Vagina (tissue), 2 donors: ENCODE measurements at regions not wholly inside any gene's neighbourhood (a gene's known extent, or its start where the extent isn't known, plus 50 kb on each side); places are given as distances from the start of the nearest gene placed in this dataset.

Source experiments
- DNase-seq, 2 donors: peaks; one replicate each; pipeline ENCODE4 v3.0.0-alpha.2; 2017; ENCODE audit errors: extremely low spot score in 2 of 2
- H3K27ac ChIP-seq: fragments of 200-600 bp; sonication (generic); one replicate; pipeline ENCODE4 v1.5.1; 2019
- H3K27me3 ChIP-seq: fragments of 200-600 bp; sonication (generic); one replicate; pipeline ENCODE4 v1.5.1; 2019
- H3K36me3 ChIP-seq, 2 donors: fragments of 200-600 bp; sonication (generic); one replicate each; pipeline ENCODE4 v1.5.1; 2017 to 2019
- H3K4me1 ChIP-seq: fragments of 200-600 bp; sonication (generic); one replicate; pipeline ENCODE4 v1.5.1; 2019
- H3K4me3 ChIP-seq, 2 donors: fragments of 200-600 bp; sonication (generic); 1 replicate in 1 of 2; 2 replicates in 1 of 2; pipeline ENCODE4 v1.5.1; 2016 to 2019
- H3K9me3 ChIP-seq: fragments of 200-600 bp; sonication (generic); one replicate; pipeline ENCODE4 v1.5.1; 2019
- POLR2A ChIP-seq, 2 donors: fragments of 450-650 bp; IDR thresholded peaks; one replicate each; pipeline ENCODE4 v1.6.1; 2017; ENCODE audit warnings: antibody characterized with exemption in 2 of 2, mild to moderate bottlenecking in 2 of 2, moderate library complexity in 2 of 2
- POLR2AphosphoS5 ChIP-seq, 2 donors: sonication (generic); formaldehyde crosslinking; IDR thresholded peaks; one replicate each; pipeline ENCODE4 v1.9.0; 2017; ENCODE audit warnings: antibody characterized with exemption in 2 of 2, mild to moderate bottlenecking in 2 of 2, low read depth in 1 of 2; ENCODE audit not compliant: insufficient read depth in 1 of 2
- intact Hi-C: fragments of 100-400 bp; cut with DNase I; formaldehyde crosslinking; loops from one replicate; pipeline ENCODE4 v1.15.1; 2023
- TF ChIP-seq, protein P1 (sequence below), 3 experiments: fragments of 450-650 bp in 2 of 3; fragments of 200-600 bp in 1 of 3; sonication (generic) in 1 of 3; IDR thresholded peaks; one replicate each; pipeline ENCODE4 v1.5.1; 2017 to 2019; ENCODE audit warnings: antibody characterized with exemption in 3 of 3, mild to moderate bottlenecking in 2 of 3, moderate library complexity in 2 of 3

DNA sequence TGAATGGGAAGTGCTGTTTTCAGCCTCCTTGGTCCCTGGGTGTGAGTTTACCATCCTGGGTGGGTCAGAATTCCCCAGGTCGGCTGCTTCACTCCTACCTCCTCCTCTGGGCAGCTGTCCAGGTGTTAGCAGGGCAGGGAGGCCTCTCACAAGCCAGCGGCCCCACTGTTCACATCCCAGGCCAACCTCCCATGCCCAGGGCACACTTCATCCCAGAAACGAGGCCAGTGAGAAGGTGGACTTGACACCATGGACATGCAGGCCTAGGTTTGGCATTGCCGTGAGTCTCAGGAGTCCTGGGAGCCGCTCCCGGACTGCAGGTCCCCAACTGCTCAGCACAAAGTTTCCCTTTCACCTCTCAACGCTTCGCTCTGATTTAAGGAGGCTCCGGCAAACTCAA lies 229.6 kb upstream of the IRX2 start:
- TF ChIP-seq POLR2A (IDR thresholded peaks at IDR 0.05) (no peak), POLR2AphosphoS5 (IDR thresholded peaks at IDR 0.05; ENCODE audit: insufficient read depth in 1 of 2, low read depth in 1 of 2) (no peak)
- TF ChIP-seq, protein P1, sequence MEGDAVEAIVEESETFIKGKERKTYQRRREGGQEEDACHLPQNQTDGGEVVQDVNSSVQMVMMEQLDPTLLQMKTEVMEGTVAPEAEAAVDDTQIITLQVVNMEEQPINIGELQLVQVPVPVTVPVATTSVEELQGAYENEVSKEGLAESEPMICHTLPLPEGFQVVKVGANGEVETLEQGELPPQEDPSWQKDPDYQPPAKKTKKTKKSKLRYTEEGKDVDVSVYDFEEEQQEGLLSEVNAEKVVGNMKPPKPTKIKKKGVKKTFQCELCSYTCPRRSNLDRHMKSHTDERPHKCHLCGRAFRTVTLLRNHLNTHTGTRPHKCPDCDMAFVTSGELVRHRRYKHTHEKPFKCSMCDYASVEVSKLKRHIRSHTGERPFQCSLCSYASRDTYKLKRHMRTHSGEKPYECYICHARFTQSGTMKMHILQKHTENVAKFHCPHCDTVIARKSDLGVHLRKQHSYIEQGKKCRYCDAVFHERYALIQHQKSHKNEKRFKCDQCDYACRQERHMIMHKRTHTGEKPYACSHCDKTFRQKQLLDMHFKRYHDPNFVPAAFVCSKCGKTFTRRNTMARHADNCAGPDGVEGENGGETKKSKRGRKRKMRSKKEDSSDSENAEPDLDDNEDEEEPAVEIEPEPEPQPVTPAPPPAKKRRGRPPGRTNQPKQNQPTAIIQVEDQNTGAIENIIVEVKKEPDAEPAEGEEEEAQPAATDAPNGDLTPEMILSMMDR (IDR thresholded peaks at IDR 0.05): no peak
- Histone ChIP-seq H3K4me1 (no peaks in the 10 kb centered on the region), H3K27ac (no peak overlapping the region), H3K9me3 (no peaks in the 10 kb centered on the region), H3K4me3 (no peak overlapping the region), H3K36me3 (no peaks in the 10 kb centered on the region), H3K27me3 (no peaks in the 10 kb centered on the region)
- DNase-seq: no peak
- intact Hi-C loops: no loop called here

DNA sequence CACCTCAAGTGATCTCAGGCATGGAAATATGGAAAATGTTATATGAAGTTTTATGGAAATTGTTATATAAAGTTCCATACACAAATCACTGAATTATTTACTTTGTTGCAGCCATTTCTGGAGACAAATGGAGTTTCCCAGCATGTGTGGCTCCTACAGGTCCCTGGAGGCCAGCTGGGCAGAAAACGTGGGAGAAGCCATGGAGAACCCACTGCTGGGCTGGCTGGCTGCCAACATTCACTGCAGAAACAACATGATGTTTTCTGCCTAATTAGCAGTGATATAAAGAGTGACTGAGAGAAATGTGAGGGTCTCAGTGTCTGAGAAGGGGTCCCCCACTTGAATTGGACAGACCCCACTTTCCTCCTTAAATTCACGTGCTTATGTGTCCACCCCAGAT lies 208.8 kb upstream of the IRX2 start:
- H3K4me1 ChIP-seq: no peaks in the 10 kb centered on the region
- no peaks in the 10 kb centered on the region for H3K36me3 ChIP-seq
- no peak overlapping the region for H3K27ac ChIP-seq
- H3K27me3 ChIP-seq: no peaks in the 10 kb centered on the region
- DNase-seq: no peak
- H3K4me3 ChIP-seq: no peak overlapping the region
- TF ChIP-seq, protein P1 (IDR thresholded peaks at IDR 0.05): no peak
- TF ChIP-seq POLR2A (IDR thresholded peaks at IDR 0.05) (no peak), POLR2AphosphoS5 (IDR thresholded peaks at IDR 0.05; ENCODE audit: insufficient read depth in 1 of 2, low read depth in 1 of 2) (no peak)
- intact Hi-C loops: no loop called here
- H3K9me3 ChIP-seq: no peaks in the 10 kb centered on the region

DNA sequence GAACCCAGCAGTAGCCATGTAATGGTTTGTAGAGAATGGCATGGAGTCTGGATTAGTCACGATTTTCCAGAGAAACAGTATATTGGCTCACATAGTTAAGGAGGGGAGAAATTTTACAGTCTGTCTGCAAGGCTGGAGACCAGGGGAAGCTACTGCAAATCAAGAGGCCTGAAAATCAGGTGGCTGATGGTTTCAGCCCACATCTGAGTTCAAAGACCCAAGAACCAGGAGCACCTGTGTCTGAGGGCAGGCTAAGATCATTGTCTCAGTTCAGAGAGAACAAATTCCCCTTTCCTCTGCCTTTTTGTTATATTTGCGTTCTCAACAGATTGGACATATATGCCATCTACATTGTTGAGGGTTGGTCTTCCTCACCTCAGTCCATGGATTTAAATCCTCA lies 207.5 kb upstream of the IRX2 start:
- no peak for TF ChIP-seq POLR2AphosphoS5 (IDR thresholded peaks at IDR 0.05; ENCODE audit: insufficient read depth in 1 of 2, low read depth in 1 of 2)
- no peak for TF ChIP-seq POLR2A (IDR thresholded peaks at IDR 0.05)
- TF ChIP-seq, protein P1 (IDR thresholded peaks at IDR 0.05): no peak
- Histone ChIP-seq H3K4me3 (no peak overlapping the region), H3K36me3 (no peaks in the 10 kb centered on the region), H3K27me3 (no peaks in the 10 kb centered on the region), H3K9me3 (no peaks in the 10 kb centered on the region), H3K27ac (no peak overlapping the region), H3K4me1 (no peaks in the 10 kb centered on the region)
- intact Hi-C loops: no loop called here
- DNase-seq: no peak

DNA sequence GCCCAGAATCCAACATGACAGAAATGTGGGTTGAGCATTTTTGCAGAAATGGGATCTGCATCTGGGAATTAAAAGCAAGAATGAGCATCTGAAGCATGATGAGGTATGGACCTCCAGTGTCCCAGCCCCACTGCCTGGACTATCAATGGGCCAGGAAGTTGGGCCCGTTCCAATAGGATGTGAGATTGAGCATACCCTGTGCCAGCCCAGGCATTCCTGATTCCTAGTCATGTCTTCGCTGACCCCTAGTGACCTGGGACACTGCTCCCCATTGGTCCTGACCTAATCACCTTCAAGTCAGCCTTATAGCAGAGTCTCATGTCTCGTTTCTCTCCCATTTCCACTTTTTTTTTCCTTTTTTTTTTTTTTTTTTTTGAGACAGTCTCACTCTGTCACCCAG lies 197.4 kb upstream of the IRX2 start:
- Histone ChIP-seq H3K27me3 (no peaks in the 10 kb centered on the region), H3K4me1 (no peaks in the 10 kb centered on the region), H3K27ac (no peak overlapping the region), H3K36me3 (no peaks in the 10 kb centered on the region), H3K9me3 (no peaks in the 10 kb centered on the region), H3K4me3 (no peak overlapping the region)
- no peak for DNase-seq
- TF ChIP-seq, protein P1 (IDR thresholded peaks at IDR 0.05): no peak
- no peak for TF ChIP-seq POLR2AphosphoS5 (IDR thresholded peaks at IDR 0.05; ENCODE audit: insufficient read depth in 1 of 2, low read depth in 1 of 2)
- no peak for TF ChIP-seq POLR2A (IDR thresholded peaks at IDR 0.05)
- intact Hi-C loops: no loop called here

DNA sequence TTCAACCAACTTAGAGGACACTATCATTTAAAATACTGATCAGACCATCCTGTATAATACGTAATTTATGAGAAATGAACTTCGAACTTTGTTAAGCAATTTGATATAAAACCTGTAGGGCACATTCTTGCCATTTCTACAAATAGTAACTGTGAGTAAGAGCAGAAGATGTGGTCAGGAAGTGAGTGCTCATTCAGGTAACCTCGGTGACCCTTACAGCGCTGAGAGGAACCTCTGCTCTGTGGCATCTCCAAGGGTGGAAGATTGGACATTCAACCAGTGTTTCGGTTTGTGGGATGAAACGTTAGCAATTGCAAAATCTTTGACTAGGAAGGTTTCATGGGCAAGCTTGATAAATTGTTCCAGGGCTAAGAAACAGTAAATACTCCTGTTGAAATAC lies 194.8 kb upstream of the IRX2 start:
- no peak for TF ChIP-seq POLR2AphosphoS5 (IDR thresholded peaks at IDR 0.05; ENCODE audit: insufficient read depth in 1 of 2, low read depth in 1 of 2)
- DNase-seq: no peak
- no peak overlapping the region for H3K27ac ChIP-seq
- H3K4me3 ChIP-seq: no peak overlapping the region
- intact Hi-C loops: no loop called here
- H3K4me1 ChIP-seq: no peaks in the 10 kb centered on the region
- H3K36me3 ChIP-seq: no peaks in the 10 kb centered on the region
- no peaks in the 10 kb centered on the region for H3K27me3 ChIP-seq
- no peaks in the 10 kb centered on the region for H3K9me3 ChIP-seq

DNA sequence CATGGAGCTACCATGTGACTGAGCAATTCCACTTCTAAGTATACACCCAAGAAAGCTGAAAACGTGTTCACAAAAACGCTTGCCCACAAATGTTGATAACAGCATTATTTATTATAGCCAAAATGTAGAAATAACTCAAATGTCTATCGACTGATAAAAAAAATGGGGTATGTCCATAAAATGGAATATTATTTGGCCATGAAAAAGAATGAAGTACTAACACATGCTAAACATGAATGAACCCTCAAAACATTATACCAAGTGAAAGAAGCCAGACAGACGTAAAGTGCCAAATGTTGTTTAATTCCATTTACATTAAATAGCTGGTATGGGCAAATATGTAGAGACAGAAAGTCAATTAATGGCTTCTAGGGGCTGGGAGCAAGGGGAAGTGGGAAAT lies 184.9 kb upstream of the IRX2 start:
- Histone ChIP-seq H3K27ac (no peak overlapping the region), H3K4me3 (no peak overlapping the region), H3K4me1 (no peaks in the 10 kb centered on the region), H3K9me3 (no peaks in the 10 kb centered on the region), H3K36me3 (no peaks in the 10 kb centered on the region), H3K27me3 (no peaks in the 10 kb centered on the region)
- no peak for TF ChIP-seq POLR2A (IDR thresholded peaks at IDR 0.05)
- TF ChIP-seq, protein P1 (IDR thresholded peaks at IDR 0.05): no peak
- intact Hi-C loops: no loop called here
- no peak for DNase-seq
